ENCODE measurements at regions not wholly inside any gene's neighbourhood (a gene's known extent, or its start where the extent isn't known, plus 50 kb on each side); places are given as distances from the start of the nearest gene placed in this dataset.

DNA sequence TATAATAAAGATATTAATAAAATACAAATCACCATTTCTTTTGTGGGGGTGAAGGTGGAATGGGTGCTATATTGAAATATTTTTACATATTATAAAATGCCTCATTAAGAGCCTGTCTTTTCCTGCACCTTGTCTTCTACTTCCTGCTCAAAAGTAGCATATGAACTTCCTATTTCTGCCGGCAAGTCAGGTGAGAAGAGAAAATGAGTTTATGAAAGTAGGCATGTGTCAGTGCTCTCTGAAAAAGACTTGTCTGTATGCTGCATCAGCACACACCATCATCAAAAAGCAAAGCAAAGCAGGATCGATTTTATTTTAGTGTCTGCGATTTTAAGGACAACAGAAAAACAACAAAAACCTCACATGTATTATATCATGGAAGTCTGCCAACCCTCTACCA is 114.2 kb downstream of the RAP2A start:
- H2AFZ ChIP-seq (ENCODE audit: low read length): no peak overlapping the region
- no peaks in the 10 kb centered on the region for H3K4me1 ChIP-seq (ENCODE audit: insufficient read depth, low read length)
- no peak overlapping the region for H3K27ac ChIP-seq (ENCODE audit: extremely low read length, insufficient read depth, low read length)
- H3K4me3 ChIP-seq (replicated peaks in 1 of 3; ENCODE audit: insufficient read depth in 1 of 3, low read depth in 2 of 3, low read length in 3 of 3): no peak overlapping the region
- POLR2A ChIA-PET: no interaction called here
- H3K36me3 ChIP-seq (replicated peaks in 1 of 2; ENCODE audit: control insufficient read depth in 1 of 2, insufficient read depth in 2 of 2, low read length in 2 of 2): no peaks in the 10 kb centered on the region
- no peak overlapping the region for H3K4me2 ChIP-seq (ENCODE audit: low read depth, low read length)
- DNase-seq (ENCODE audit: low spot score): no peak
- no peak overlapping the region for H3K9ac ChIP-seq (ENCODE audit: insufficient read depth, low read depth, low read length)
- intact Hi-C loops (cut with micrococcal nuclease; ENCODE audit: unreplicated experiment) (no loop called here), in situ Hi-C loops (cut with HindIII; ENCODE audit: extremely low pct_ligation_motif_present, low pct_unique_long_range_greater_than_20kb) (no loop called here)
- no peaks in the 10 kb centered on the region for H3K9me3 ChIP-seq (ENCODE audit: low read length)
- 1% methylated on average over 3 of the region's 3 CpGs for WGBS (ENCODE audit: low lambda C conversion rate)
- CTCF ChIA-PET (ENCODE audit: low intra/inter-chr PET ratio, low total read pairs): no interaction called here
- no peaks in the 10 kb centered on the region for H3K79me2 ChIP-seq (ENCODE audit: insufficient read depth, low read length)
- H4K20me1 ChIP-seq (ENCODE audit: insufficient read depth, low read length): no peaks in the 10 kb centered on the region
- no peak for TF ChIP-seq ZNF17 (CRISPR knock-in tag; IDR thresholded peaks at IDR 0.05)
- no peak for FAIRE-seq
- H3K27me3 ChIP-seq (ENCODE audit: control insufficient read depth in 1 of 2, insufficient read depth in 2 of 2, low read length in 2 of 2): no peaks in the 10 kb centered on the region
- BruUV-seq (replicated peaks): no TSS peak
- no peak for ATAC-seq

DNA sequence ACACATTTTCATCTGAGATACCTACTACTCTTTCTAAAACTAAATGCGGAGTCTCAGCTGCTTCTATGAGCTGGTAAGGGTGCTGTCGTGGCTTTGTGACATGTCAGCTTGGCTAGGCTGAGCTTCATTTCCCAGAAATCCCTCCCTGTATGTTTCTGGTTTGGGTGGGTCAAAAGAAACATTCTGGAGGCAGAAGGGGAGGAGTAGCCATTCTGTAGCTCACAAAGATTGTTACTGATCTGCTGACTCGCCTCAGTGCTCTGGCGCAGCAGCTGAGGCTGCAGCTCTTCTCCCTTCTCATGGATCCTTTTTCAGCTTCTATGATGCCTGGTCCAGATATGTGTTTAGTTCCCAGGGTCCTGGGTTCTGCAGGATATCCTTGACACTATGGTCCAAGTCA is 114.7 kb downstream of the RAP2A start:
- intact Hi-C loops (cut with micrococcal nuclease; ENCODE audit: unreplicated experiment) (no loop called here), in situ Hi-C loops (cut with HindIII; ENCODE audit: extremely low pct_ligation_motif_present, low pct_unique_long_range_greater_than_20kb) (no loop called here)
- no peak overlapping the region for H3K9ac ChIP-seq (ENCODE audit: insufficient read depth, low read depth, low read length)
- no peaks in the 10 kb centered on the region; a peak in 1 of 5 replicates for H3K27me3 ChIP-seq (ENCODE audit: control insufficient read depth in 1 of 2, insufficient read depth in 2 of 2, low read length in 2 of 2)
- no peak overlapping the region for H3K4me3 ChIP-seq (replicated peaks in 1 of 3; ENCODE audit: insufficient read depth in 1 of 3, low read depth in 2 of 3, low read length in 3 of 3)
- ATAC-seq (no peak), DNase-seq (ENCODE audit: low spot score) (no peak), FAIRE-seq (no peak)
- H3K36me3 ChIP-seq (replicated peaks in 1 of 2; ENCODE audit: control insufficient read depth in 1 of 2, insufficient read depth in 2 of 2, low read length in 2 of 2): no peaks in the 10 kb centered on the region
- no TSS peak for BruUV-seq (replicated peaks)
- H2AFZ ChIP-seq (ENCODE audit: low read length): no peak overlapping the region
- H3K27ac ChIP-seq (ENCODE audit: extremely low read length, insufficient read depth, low read length): no peak overlapping the region
- no peaks in the 10 kb centered on the region for H3K79me2 ChIP-seq (ENCODE audit: insufficient read depth, low read length)
- ChIA-PET POLR2A (no interaction called here), CTCF (ENCODE audit: low intra/inter-chr PET ratio, low total read pairs) (no interaction called here)
- no peaks in the 10 kb centered on the region for H3K9me3 ChIP-seq (ENCODE audit: low read length)
- WGBS (ENCODE audit: low lambda C conversion rate): 38% methylated on average over 4 of the region's 4 CpGs
- H3K4me1 ChIP-seq (ENCODE audit: insufficient read depth, low read length): no peaks in the 10 kb centered on the region
- TF ChIP-seq MTA3 (CRISPR knock-in tag; IDR thresholded peaks at IDR 0.05) (no peak), SKI (IDR thresholded peaks at IDR 0.05; ENCODE audit: partially characterized antibody) (no peak), TEAD2 (CRISPR knock-in tag; IDR thresholded peaks at IDR 0.05) (no peak), ETV6 (CRISPR knock-in tag; conservative IDR thresholded peaks at IDR 0.05) (no peak), ZNF121 (CRISPR knock-in tag; IDR thresholded peaks at IDR 0.05) (no peak), TMF1 (CRISPR knock-in tag; IDR thresholded peaks at IDR 0.05; ENCODE audit: low read depth) (no peak), ZFP62 (CRISPR knock-in tag; IDR thresholded peaks at IDR 0.05) (no peak), RFX1 (IDR thresholded peaks at IDR 0.05) (no peak), ZNF678 (CRISPR knock-in tag; IDR thresholded peaks at IDR 0.05) (no peak), ISL2 (CRISPR knock-in tag; IDR thresholded peaks at IDR 0.05) (no peak), CEBPB (IDR thresholded peaks at IDR 0.05; ENCODE audit: borderline replicate concordance, low read depth, low read length) (no peak), ZNF564 (CRISPR knock-in tag; IDR thresholded peaks at IDR 0.05) (no peak)
- no peaks in the 10 kb centered on the region for H4K20me1 ChIP-seq (ENCODE audit: insufficient read depth, low read length)
- no peak overlapping the region for H3K4me2 ChIP-seq (ENCODE audit: low read depth, low read length)
